Activated CD4-positive, alpha-beta memory T cell treated with anti-CD3 and anti-CD28 coated beads for 36 hours (primary cell): ENCODE measurements at regions not wholly inside any gene's neighbourhood (a gene's known extent, or its start where the extent isn't known, plus 50 kb on each side); places are given as distances from the start of the nearest gene placed in this dataset.

Experiments
- CTCF ChIA-PET: fragments of 350-600 bp; sonication (Branson Sonifier 250); formaldehyde crosslinking; loops from one replicate; lab custom pipeline; 2021; ENCODE audit warnings: antibody characterized with exemption, inconsistent platforms; lab: Charles Lee
- POLR2A ChIA-PET: fragments of 350-600 bp; sonication (Branson Sonifier 250); formaldehyde crosslinking; loops from one replicate; lab custom pipeline; 2021; ENCODE audit warnings: antibody characterized with exemption; lab: Charles Lee
- DNase-seq: peaks from one replicate; pipeline ENCODE4 v3.0.0-alpha.2; 2020
- H3K27ac Mint-ChIP-seq: one replicate; pipeline ENCODE4 v1.8.0; 2021; ENCODE audit warnings: mixed read lengths
- H3K27me3 Mint-ChIP-seq: one replicate; pipeline ENCODE4 v1.8.0; 2021; ENCODE audit warnings: mixed read lengths
- H3K36me3 Mint-ChIP-seq: one replicate; pipeline ENCODE4 v1.8.0; 2021; ENCODE audit warnings: mixed read lengths
- H3K4me1 Mint-ChIP-seq: one replicate; pipeline ENCODE4 v1.8.0; 2021; ENCODE audit warnings: low read depth, mixed read lengths
- H3K4me3 Mint-ChIP-seq: one replicate; pipeline ENCODE4 v1.8.0; 2021; ENCODE audit warnings: mild to moderate bottlenecking, mixed read lengths
- H3K9me3 Mint-ChIP-seq: one replicate; pipeline ENCODE4 v1.8.0; 2021; ENCODE audit warnings: mixed read lengths
- intact Hi-C: fragments of 100-400 bp; cut with micrococcal nuclease; formaldehyde crosslinking; loops from one replicate; pipeline ENCODE4 v1.15.1; 2023

DNA sequence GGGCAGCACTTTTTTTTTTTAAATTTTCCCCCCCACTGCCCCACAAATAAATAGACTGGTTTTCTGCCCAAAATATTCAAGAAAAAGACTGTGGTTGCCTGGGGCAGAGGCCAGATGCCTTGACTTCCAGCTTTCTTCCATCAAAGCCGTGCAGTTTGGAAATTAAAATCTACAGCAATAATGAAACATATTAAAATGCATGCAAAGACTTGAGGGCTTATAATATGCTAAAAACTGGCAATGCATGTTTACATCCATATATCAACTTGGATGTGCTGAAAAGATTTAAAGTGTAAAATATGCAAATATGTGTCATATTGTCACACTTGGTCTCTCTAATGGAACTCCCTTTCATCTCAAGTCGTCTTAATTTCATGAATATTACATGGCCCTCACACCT, 2036.2 kb upstream of the PIK3C3 start:
- intact Hi-C loops: no loop called here
- no peaks in the 10 kb centered on the region for H3K27me3 Mint-ChIP-seq
- H3K9me3 Mint-ChIP-seq: peaks cover 6% of the 10 kb centered on the region
- no peaks in the 10 kb centered on the region for H3K4me1 Mint-ChIP-seq
- no peak for DNase-seq
- no peak overlapping the region for H3K27ac Mint-ChIP-seq
- POLR2A ChIA-PET: interaction anchor here (0.7 kb wide), 1 partner anchor 1098 kb away, joined by 3 read pairs; no protein-coding TSS in a partner anchor
- CTCF ChIA-PET: no interaction called here
- no peak overlapping the region for H3K4me3 Mint-ChIP-seq
- no peaks in the 10 kb centered on the region for H3K36me3 Mint-ChIP-seq

- POLR2A ChIA-PET: no interaction called here
- CTCF ChIA-PET: no interaction called here
- Mint-ChIP-seq H3K27ac (no peak overlapping the region), H3K36me3 (no peaks in the 10 kb centered on the region), H3K9me3 (peaks cover 23% of the 10 kb centered on the region), H3K4me1 (no peaks in the 10 kb centered on the region), H3K27me3 (no peaks in the 10 kb centered on the region), H3K4me3 (no peak overlapping the region)
- DNase-seq: no peak
- intact Hi-C loops: no loop called here
Observed at GRCh38 chr18:39913672-39914366, 2041.2 kb upstream of the PIK3C3 start.

DNA sequence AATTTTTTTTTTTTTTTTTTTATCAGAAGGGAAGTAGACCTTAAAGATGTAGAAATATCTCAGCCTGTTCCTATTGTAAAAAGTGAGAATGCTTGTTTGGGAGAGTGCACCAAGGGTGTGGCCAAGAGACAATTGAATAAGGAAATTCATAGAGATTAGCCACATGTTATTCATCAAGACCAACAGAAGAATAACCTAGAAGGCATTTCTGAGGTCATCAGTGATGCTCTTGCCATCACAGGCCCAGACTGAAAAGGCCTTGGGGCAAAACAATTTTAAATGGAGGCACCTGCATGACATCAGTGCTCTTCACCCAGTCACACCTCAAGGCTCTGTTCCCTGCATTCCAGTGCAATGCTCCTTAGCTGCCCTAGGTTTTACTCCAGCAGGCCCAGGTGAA, 2043.3 kb upstream of the PIK3C3 start:
- ChIA-PET CTCF (no interaction called here), POLR2A (no interaction called here)
- Mint-ChIP-seq H3K4me3 (no peak overlapping the region), H3K4me1 (no peaks in the 10 kb centered on the region), H3K9me3 (peaks cover 22% of the 10 kb centered on the region), H3K36me3 (no peaks in the 10 kb centered on the region), H3K27me3 (no peaks in the 10 kb centered on the region), H3K27ac (no peak overlapping the region)
- intact Hi-C loops: no loop called here
- DNase-seq: no peak

DNA sequence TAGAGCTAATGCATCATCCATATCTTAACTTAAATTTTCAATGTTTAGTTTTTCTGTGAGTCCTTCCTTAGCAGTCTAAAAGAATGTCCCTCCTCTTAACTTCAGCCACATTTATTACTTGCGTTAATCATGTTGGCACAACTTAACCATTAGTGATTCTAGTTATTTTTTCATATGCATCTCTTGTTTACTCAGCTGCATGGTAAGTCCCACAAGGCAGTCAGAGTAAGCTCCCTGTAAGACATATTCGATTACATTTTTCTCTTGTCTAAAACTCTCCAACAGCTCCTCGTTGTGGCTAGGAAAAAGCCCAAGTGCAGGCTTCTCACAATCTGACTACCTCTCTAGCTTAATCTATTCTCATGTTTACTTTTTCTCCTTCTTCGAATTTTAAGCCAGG, 2045.3 kb upstream of the PIK3C3 start:
- Mint-ChIP-seq H3K9me3 (peaks cover 20% of the 10 kb centered on the region), H3K4me3 (no peak overlapping the region), H3K36me3 (no peaks in the 10 kb centered on the region), H3K27ac (no peak overlapping the region), H3K27me3 (no peaks in the 10 kb centered on the region), H3K4me1 (no peaks in the 10 kb centered on the region)
- intact Hi-C loops: no loop called here
- DNase-seq: no peak
- ChIA-PET POLR2A (no interaction called here), CTCF (no interaction called here)

DNA sequence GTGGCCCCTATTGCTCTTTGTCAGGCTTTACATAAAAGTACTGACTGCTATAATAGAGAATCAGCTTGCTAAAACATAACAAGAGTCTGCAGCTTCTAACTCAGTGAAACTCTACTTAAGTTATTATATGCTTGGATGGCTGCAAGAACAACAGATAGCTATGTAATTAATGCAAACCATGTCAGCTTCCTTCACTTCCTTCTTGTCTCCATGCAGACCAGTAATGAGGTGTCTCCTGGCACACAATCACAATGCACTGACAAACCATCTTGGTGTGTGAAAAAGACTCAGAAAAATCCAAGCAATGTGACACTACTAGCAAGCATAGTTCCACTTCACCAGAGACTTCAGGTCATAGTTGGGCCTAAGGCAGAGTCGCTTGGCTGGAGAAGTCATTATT, 2068.9 kb upstream of the PIK3C3 start:
- Mint-ChIP-seq H3K27ac (no peak overlapping the region), H3K4me1 (no peaks in the 10 kb centered on the region), H3K4me3 (no peak overlapping the region), H3K27me3 (no peaks in the 10 kb centered on the region), H3K36me3 (no peaks in the 10 kb centered on the region), H3K9me3 (peaks cover 3% of the 10 kb centered on the region)
- ChIA-PET POLR2A (no interaction called here), CTCF (no interaction called here)
- intact Hi-C loops: no loop called here
- no peak for DNase-seq

DNA sequence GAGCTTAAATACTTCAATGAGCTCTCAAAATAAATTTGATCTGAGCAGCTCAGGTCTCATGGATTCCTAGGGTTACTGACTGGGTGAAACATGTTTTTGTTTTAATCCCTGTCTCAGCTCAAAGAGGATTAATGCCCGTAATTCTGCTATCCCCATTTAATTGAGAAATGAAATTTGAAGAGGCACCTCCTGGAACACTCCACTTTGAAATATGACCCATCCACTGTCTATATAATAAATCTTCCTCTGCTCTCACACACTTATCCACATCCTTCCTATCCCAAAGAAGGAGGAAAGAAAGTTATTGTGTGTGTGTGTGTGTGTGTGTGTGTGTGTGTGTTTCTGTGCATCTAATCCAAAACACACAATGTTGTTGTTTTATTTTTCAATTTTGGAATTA, 2082.4 kb upstream of the PIK3C3 start:
- Mint-ChIP-seq H3K27ac (no peak overlapping the region), H3K36me3 (no peaks in the 10 kb centered on the region), H3K4me1 (no peaks in the 10 kb centered on the region), H3K9me3 (peaks cover 15% of the 10 kb centered on the region), H3K27me3 (no peaks in the 10 kb centered on the region), H3K4me3 (no peak overlapping the region)
- intact Hi-C loops: no loop called here
- ChIA-PET POLR2A (no interaction called here), CTCF (no interaction called here)
- DNase-seq: no peak

- DNase-seq: no peak
- H3K27me3 Mint-ChIP-seq: no peaks in the 10 kb centered on the region
- H3K27ac Mint-ChIP-seq: no peak overlapping the region
- H3K4me3 Mint-ChIP-seq: no peak overlapping the region
- peaks cover 15% of the 10 kb centered on the region for H3K9me3 Mint-ChIP-seq
- no peaks in the 10 kb centered on the region for H3K4me1 Mint-ChIP-seq
- intact Hi-C loops: no loop called here
- no peaks in the 10 kb centered on the region for H3K36me3 Mint-ChIP-seq
- ChIA-PET CTCF (no interaction called here), POLR2A (no interaction called here)
Observed at GRCh38 chr18:39871961-39872360, 2083.1 kb upstream of the PIK3C3 start.

- CTCF ChIA-PET: no interaction called here
- Mint-ChIP-seq H3K4me1 (no peaks in the 10 kb centered on the region), H3K36me3 (no peaks in the 10 kb centered on the region), H3K27me3 (no peaks in the 10 kb centered on the region), H3K27ac (no peak overlapping the region), H3K9me3 (peaks cover 18% of the 10 kb centered on the region), H3K4me3 (no peak overlapping the region)
- intact Hi-C loops: no loop called here
- no peak for DNase-seq
- POLR2A ChIA-PET: no interaction called here
Observed at GRCh38 chr18:39870591-39870990, 2084.4 kb upstream of the PIK3C3 start.

- no peak overlapping the region for H3K4me3 Mint-ChIP-seq
- H3K27me3 Mint-ChIP-seq: no peaks in the 10 kb centered on the region
- H3K27ac Mint-ChIP-seq: no peak overlapping the region
- CTCF ChIA-PET: no interaction called here
- peaks cover 14% of the 10 kb centered on the region for H3K9me3 Mint-ChIP-seq
- intact Hi-C loops: no loop called here
- no peak for DNase-seq
- POLR2A ChIA-PET: no interaction called here
- no peaks in the 10 kb centered on the region for H3K36me3 Mint-ChIP-seq
- no peaks in the 10 kb centered on the region for H3K4me1 Mint-ChIP-seq
Observed at GRCh38 chr18:39863916-39864315, 2091.1 kb upstream of the PIK3C3 start.

DNA sequence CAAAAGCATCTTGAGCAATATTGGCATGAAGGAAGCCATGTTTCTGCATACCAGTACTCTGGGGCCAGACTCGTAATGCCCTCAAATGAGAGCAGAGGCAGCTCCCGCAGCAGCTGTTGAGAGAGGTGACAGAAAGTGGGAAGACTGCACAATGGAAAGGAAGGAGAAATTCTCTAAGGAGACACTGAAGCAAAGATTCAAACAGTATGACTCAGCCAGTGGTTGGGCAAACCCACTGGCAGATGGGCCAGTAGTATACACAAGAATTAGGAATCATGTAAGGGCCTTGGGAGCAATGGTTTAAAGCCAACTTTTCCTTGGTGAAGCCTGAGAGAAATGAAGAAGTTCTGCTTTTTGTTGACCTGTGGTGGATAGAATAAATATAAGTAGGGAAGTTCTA, 2092.7 kb upstream of the PIK3C3 start:
- peaks cover 11% of the 10 kb centered on the region for H3K9me3 Mint-ChIP-seq
- no peak for DNase-seq
- CTCF ChIA-PET: no interaction called here
- no peak overlapping the region for H3K27ac Mint-ChIP-seq
- H3K36me3 Mint-ChIP-seq: no peaks in the 10 kb centered on the region
- H3K4me3 Mint-ChIP-seq: no peak overlapping the region
- intact Hi-C loops: no loop called here
- POLR2A ChIA-PET: no interaction called here
- H3K27me3 Mint-ChIP-seq: no peaks in the 10 kb centered on the region
- H3K4me1 Mint-ChIP-seq: no peaks in the 10 kb centered on the region

DNA sequence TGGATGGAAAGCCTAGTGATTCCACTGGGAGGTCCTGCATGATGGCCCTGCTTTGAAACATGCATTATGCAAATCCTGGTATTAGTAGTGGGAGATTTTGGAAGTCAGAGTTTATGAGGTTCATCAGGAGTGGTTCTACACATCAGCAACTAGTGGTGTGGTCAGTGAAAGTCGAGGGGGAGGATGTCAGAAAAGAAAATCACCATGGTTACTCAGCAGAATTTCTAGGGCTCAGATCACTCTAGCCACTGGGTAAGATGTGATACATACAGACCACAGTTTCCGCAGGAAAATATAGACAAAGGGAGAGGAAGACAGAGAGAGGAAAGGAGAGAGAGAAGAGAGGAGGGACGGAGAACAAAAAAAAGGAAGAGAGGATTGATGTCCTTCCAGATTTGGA, 2100.7 kb upstream of the PIK3C3 start:
- no peak for DNase-seq
- no peak overlapping the region for H3K4me3 Mint-ChIP-seq
- H3K9me3 Mint-ChIP-seq: peaks cover 12% of the 10 kb centered on the region
- no peaks in the 10 kb centered on the region for H3K4me1 Mint-ChIP-seq
- no peak overlapping the region for H3K27ac Mint-ChIP-seq
- POLR2A ChIA-PET: no interaction called here
- H3K36me3 Mint-ChIP-seq: no peaks in the 10 kb centered on the region
- intact Hi-C loops: no loop called here
- H3K27me3 Mint-ChIP-seq: no peaks in the 10 kb centered on the region
- CTCF ChIA-PET: no interaction called here

- no peak for DNase-seq
- CTCF ChIA-PET: no interaction called here
- H3K4me3 Mint-ChIP-seq: no peak overlapping the region
- no peaks in the 10 kb centered on the region for H3K36me3 Mint-ChIP-seq
- no peak overlapping the region for H3K27ac Mint-ChIP-seq
- intact Hi-C loops: no loop called here
- POLR2A ChIA-PET: no interaction called here
- H3K27me3 Mint-ChIP-seq: peaks cover 3% of the 10 kb centered on the region
- H3K4me1 Mint-ChIP-seq: no peaks in the 10 kb centered on the region
- H3K9me3 Mint-ChIP-seq: peaks cover 6% of the 10 kb centered on the region
Observed at GRCh38 chr18:39846265-39846664, 2108.8 kb upstream of the PIK3C3 start.

DNA sequence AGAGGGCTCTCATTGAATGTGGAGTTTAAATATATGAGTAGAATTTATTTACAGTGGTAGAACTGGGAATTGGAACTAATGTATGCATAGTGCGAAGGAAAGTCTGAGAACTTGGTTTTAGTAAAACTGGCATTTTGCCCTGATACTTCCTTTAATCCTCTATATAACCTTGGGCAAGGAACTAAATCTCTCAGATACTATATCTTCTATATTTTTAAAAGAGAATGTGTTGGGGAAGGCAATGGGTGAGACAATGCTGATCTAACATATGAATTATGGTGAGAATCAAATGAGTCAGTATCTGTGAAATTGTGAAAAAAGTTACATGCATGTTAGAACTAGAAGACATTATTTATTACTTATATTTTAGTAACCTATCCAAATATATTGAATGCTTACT, 2109.4 kb upstream of the PIK3C3 start:
- H3K4me1 Mint-ChIP-seq: no peaks in the 10 kb centered on the region
- no peaks in the 10 kb centered on the region for H3K36me3 Mint-ChIP-seq
- peaks cover 3% of the 10 kb centered on the region for H3K27me3 Mint-ChIP-seq
- ChIA-PET CTCF (no interaction called here), POLR2A (no interaction called here)
- H3K4me3 Mint-ChIP-seq: no peak overlapping the region
- H3K27ac Mint-ChIP-seq: no peak overlapping the region
- DNase-seq: no peak
- peaks cover 5% of the 10 kb centered on the region for H3K9me3 Mint-ChIP-seq
- intact Hi-C loops: no loop called here
